GM12872 (cell line): ENCODE measurements at regions not wholly inside any gene's neighbourhood (a gene's known extent, or its start where the extent isn't known, plus 50 kb on each side); places are given as distances from the start of the nearest gene placed in this dataset.

ENCODE experiments used
- TF ChIP-seq, protein P1 (sequence below): IDR thresholded peaks from 3 replicates; pipeline ENCODE4 v1.5.1; 2011; ENCODE audit warnings: low read depth, mild to moderate bottlenecking, low read length, moderate library complexity; ENCODE audit not compliant: insufficient read depth

- TF ChIP-seq, protein P1, sequence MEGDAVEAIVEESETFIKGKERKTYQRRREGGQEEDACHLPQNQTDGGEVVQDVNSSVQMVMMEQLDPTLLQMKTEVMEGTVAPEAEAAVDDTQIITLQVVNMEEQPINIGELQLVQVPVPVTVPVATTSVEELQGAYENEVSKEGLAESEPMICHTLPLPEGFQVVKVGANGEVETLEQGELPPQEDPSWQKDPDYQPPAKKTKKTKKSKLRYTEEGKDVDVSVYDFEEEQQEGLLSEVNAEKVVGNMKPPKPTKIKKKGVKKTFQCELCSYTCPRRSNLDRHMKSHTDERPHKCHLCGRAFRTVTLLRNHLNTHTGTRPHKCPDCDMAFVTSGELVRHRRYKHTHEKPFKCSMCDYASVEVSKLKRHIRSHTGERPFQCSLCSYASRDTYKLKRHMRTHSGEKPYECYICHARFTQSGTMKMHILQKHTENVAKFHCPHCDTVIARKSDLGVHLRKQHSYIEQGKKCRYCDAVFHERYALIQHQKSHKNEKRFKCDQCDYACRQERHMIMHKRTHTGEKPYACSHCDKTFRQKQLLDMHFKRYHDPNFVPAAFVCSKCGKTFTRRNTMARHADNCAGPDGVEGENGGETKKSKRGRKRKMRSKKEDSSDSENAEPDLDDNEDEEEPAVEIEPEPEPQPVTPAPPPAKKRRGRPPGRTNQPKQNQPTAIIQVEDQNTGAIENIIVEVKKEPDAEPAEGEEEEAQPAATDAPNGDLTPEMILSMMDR, result no peak
These were observed 1088.3 kb upstream of the SORCS1 start for GRCh38 chr10:108252771-108253170.

DNA sequence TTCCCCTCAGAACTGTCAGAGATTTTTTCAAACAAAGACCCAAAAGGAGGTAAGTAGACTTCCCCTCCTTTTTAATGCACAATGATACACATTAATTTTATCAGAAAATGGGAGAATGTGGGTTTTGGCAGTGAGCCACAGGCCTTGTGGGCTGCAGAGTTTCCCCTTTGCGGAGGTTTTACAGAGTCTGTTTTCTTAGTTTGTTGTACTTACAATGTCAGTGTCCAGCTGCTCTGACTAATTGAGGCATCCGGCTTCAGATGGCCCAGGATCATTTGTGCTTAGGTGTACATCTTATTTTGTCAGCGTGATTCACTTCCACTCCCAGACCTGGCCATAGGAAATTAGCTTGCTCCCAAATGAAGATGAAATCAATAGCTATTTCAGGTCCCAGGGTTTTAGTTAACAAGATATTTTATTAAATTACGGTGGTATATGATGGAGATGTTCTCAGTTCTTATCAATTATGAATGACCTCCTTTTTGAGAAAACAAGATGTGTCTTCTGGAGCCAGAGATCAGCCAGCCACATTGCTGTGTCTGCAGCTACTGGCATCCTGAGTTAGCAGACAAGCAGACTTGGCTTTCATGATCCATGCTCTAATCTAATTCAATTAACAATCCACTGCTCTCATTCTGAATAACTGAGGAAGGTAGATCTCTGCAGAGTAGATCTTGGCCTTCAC lies 1086.6 kb upstream of the SORCS1 start:
- TF ChIP-seq, protein P1, result no peak

- TF ChIP-seq, protein P1, result peak; percentile 37; the same call in 2 of the 3 replicates
These were observed 1085.4 kb upstream of the SORCS1 start for GRCh38 chr10:108249940-108250339.

- TF ChIP-seq, protein P1, result no peak
These were observed 1080.1 kb upstream of the SORCS1 start for GRCh38 chr10:108244443-108245228.

GRCh38 chr10:108241166-108241565 lies 1076.7 kb upstream of the SORCS1 start:
- TF ChIP-seq, protein P1, result no peak

GRCh38 chr10:108238261-108238660 lies 1073.8 kb upstream of the SORCS1 start:
- TF ChIP-seq, protein P1, result no peak

DNA sequence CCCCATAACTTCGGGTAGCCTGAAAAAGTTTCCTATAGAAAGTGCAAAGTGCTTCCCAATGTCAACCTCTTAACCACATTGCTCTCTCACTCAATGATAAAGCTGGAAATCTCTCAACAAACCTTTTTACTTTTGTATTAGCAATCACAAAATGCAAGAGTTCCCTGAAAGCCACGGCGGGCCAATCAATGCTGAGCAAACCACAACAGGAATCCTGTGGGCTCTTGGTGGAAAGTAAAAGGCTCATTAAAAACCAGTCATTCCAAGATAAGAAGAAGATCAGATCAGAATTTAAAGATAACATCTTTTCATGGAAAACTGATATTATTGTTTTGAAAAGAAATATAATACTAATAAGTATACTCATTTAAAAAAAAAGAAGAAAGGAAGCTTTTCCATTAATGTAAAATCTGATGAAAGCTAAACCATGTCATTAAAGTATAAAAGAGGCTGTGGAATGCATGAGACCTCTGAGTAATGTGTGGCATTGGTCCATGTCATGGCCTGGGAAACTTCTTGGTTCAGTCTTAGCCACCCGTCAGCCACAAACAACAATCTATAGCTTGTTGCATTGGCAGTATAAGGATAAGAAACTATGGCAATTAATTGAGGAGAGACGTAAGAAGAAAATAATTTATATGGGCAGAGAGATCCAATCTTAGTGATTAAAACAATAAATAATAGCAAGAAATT lies 1066.1 kb upstream of the SORCS1 start:
- TF ChIP-seq, protein P1, result no peak
